ENCODE measurements at regions not wholly inside any gene's neighbourhood (a gene's known extent, or its start where the extent isn't known, plus 50 kb on each side); places are given as distances from the start of the nearest gene placed in this dataset.

GRCh38 chr10:105534086-105534485, 893.0 kb downstream of the SORCS3 start:
- TF ChIP-seq, protein P1, sequence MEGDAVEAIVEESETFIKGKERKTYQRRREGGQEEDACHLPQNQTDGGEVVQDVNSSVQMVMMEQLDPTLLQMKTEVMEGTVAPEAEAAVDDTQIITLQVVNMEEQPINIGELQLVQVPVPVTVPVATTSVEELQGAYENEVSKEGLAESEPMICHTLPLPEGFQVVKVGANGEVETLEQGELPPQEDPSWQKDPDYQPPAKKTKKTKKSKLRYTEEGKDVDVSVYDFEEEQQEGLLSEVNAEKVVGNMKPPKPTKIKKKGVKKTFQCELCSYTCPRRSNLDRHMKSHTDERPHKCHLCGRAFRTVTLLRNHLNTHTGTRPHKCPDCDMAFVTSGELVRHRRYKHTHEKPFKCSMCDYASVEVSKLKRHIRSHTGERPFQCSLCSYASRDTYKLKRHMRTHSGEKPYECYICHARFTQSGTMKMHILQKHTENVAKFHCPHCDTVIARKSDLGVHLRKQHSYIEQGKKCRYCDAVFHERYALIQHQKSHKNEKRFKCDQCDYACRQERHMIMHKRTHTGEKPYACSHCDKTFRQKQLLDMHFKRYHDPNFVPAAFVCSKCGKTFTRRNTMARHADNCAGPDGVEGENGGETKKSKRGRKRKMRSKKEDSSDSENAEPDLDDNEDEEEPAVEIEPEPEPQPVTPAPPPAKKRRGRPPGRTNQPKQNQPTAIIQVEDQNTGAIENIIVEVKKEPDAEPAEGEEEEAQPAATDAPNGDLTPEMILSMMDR (IDR thresholded peaks at IDR 0.05; ENCODE audit: low read depth, low read length, missing control alignments) = no peak
- no peak overlapping the region for H3K4me3 ChIP-seq (replicated peaks; ENCODE audit: low read depth, low read length)
- no peak for DNase-seq (ENCODE audit: extremely low read depth, low read depth)

DNA sequence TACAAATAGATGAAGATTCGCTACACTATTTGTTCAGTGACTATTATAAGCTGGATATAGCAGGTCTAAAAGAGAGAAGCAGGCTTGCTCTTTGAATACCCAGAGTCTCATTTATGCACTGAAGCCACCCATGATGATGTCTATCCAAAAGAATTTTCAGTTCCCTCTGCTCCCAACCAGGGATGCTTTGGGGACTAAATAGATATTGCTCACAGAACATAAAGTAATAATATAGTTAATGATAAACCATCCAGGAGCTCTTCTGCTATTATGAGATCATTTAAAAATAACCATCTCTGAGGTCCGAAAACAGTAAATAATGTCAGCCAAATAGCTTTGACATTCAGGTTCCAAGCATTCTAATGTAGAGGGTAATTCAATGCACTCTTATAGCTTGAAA, 875.4 kb downstream of the SORCS3 start:
- no peak overlapping the region for H3K4me3 ChIP-seq (replicated peaks; ENCODE audit: low read depth, low read length)
- TF ChIP-seq, protein P1 (IDR thresholded peaks at IDR 0.05; ENCODE audit: low read depth, low read length, missing control alignments) = no peak
- DNase-seq (ENCODE audit: extremely low read depth, low read depth) = no peak

GRCh38 chr10:105514106-105514505, 873.0 kb downstream of the SORCS3 start:
- H3K4me3 ChIP-seq (replicated peaks; ENCODE audit: low read depth, low read length) = no peak overlapping the region
- TF ChIP-seq, protein P1 (IDR thresholded peaks at IDR 0.05; ENCODE audit: low read depth, low read length, missing control alignments) = no peak
- DNase-seq (ENCODE audit: extremely low read depth, low read depth) = no peak

DNA sequence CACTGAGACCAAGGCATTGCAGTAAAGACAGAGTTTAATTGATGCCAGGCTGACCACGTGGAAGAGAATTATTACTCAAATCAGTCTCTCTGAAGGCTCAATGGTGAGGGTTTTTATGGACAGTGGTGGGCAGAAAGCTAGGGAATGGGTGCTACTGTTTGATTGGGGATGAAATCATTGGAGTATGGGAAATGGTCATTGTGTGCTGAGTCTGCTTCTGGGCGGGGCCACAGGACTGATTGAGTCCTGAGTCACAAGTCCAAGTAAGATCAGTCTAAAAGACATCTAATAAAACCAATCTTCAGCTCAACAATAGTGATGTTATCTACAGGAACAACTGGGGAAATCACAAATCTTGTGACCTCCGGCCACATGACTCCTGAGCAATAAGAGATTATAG, 868.4 kb downstream of the SORCS3 start:
- TF ChIP-seq, protein P1 (IDR thresholded peaks at IDR 0.05; ENCODE audit: low read depth, low read length, missing control alignments) = no peak
- DNase-seq (ENCODE audit: extremely low read depth, low read depth) = no peak
- H3K4me3 ChIP-seq (replicated peaks; ENCODE audit: low read depth, low read length) = no peak overlapping the region

- H3K4me3 ChIP-seq (replicated peaks; ENCODE audit: low read depth, low read length) = no peak overlapping the region
- TF ChIP-seq, protein P1 (IDR thresholded peaks at IDR 0.05; ENCODE audit: low read depth, low read length, missing control alignments) = no peak
- no peak for DNase-seq (ENCODE audit: extremely low read depth, low read depth)
Observed at GRCh38 chr10:105506262-105506661, 865.2 kb downstream of the SORCS3 start.

- no peak overlapping the region for H3K4me3 ChIP-seq (replicated peaks; ENCODE audit: low read depth, low read length)
- no peak for DNase-seq (ENCODE audit: extremely low read depth, low read depth)
- TF ChIP-seq, protein P1 (IDR thresholded peaks at IDR 0.05; ENCODE audit: low read depth, low read length, missing control alignments) = no peak
Observed at GRCh38 chr10:105503714-105504113, 862.6 kb downstream of the SORCS3 start.

DNA sequence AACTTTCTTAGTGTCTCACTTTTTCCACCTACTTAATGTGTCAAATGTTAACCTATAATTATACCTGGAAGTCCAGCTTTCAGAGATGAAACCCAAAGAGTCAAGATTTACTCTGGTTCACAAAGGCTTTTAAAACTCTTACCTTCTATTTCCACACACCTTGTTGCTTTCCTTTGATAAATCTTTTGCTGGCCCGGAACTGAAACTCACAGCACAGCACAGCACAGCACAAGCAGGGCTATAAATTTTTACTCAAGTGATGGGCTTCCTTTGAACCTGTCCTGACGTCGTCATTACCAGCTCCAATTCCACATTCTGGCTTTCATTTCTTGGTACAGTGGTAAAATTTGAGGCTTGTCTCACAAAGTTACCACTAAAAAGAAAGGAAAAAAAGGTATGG, 861.0 kb downstream of the SORCS3 start:
- TF ChIP-seq, protein P1 (IDR thresholded peaks at IDR 0.05; ENCODE audit: low read depth, low read length, missing control alignments) = no peak
- no peak for DNase-seq (ENCODE audit: extremely low read depth, low read depth)
- no peak overlapping the region for H3K4me3 ChIP-seq (replicated peaks; ENCODE audit: low read depth, low read length)

All from HFF-Myc (cell line).